Neural cell (in vitro differentiated cells): ENCODE measurements at regions not wholly inside any gene's neighbourhood (a gene's known extent, or its start where the extent isn't known, plus 50 kb on each side); places are given as distances from the start of the nearest gene placed in this dataset.

ENCODE experiments used
- H2AFZ ChIP-seq: fragments of 200-600, 300-800 bp; sonication (generic), shearing (Covaris generic); 2 replicates; pipeline ENCODE4 v1.6.0; 2014; ENCODE audit warnings: low read depth, mild to moderate bottlenecking, antibody characterized with exemption, low read length, moderate library complexity
- H3F3A ChIP-seq: fragments of 200-600 bp; shearing (Covaris generic); 2 replicates; pipeline ENCODE4 v1.6.1; 2016; ENCODE audit warnings: mild to moderate bottlenecking, moderate library complexity, mixed read lengths, antibody characterized with exemption, low read length; ENCODE audit not compliant: insufficient read depth, poor library complexity, severe bottlenecking
- H3K27ac ChIP-seq: fragments of 200-600, 300-800 bp; sonication (generic), shearing (Covaris generic); 2 replicates; pipeline ENCODE4 v1.5.1; 2014; ENCODE audit warnings: mild to moderate bottlenecking, low read length, moderate library complexity
- H3K27me3 ChIP-seq: fragments of 300-800, 200-600 bp; sonication (generic), shearing (Covaris generic); 2 replicates; pipeline ENCODE4 v1.6.0; 2014; ENCODE audit warnings: mild to moderate bottlenecking, low read depth, low read length, moderate library complexity; ENCODE audit not compliant: insufficient read depth
- H3K36me3 ChIP-seq: fragments of 300-800, 200-600 bp; sonication (generic), shearing (Covaris generic); 2 replicates; pipeline ENCODE4 v1.5.1; 2014; ENCODE audit warnings: mild to moderate bottlenecking, antibody characterized with exemption, low read length, moderate library complexity; ENCODE audit not compliant: insufficient read depth
- H3K4me2 ChIP-seq: fragments of 300-800, 200-600 bp; sonication (generic), shearing (Covaris generic); 2 replicates; pipeline ENCODE4 v1.6.0; 2014; ENCODE audit warnings: mild to moderate bottlenecking, low read length
- H3K4me3 ChIP-seq: fragments of 300-800, 200-600 bp; sonication (generic), shearing (Covaris generic); 2 replicates; pipeline ENCODE4 v1.5.1; 2014; ENCODE audit warnings: mild to moderate bottlenecking, low read length, moderate library complexity
- H3K79me2 ChIP-seq: fragments of 200-600 bp; shearing (Covaris generic); replicated peaks from 2 replicates; pipeline ENCODE4 v1.6.0; 2014; ENCODE audit warnings: mild to moderate bottlenecking, low read length, moderate library complexity; ENCODE audit not compliant: insufficient read depth
- H3K9ac ChIP-seq: fragments of 300-800, 200-600 bp; sonication (generic), shearing (Covaris generic); 2 replicates; pipeline ENCODE4 v1.6.1; 2016; ENCODE audit warnings: mild to moderate bottlenecking, low read length, mixed read lengths
- H3K9me2 ChIP-seq: fragments of 200-600 bp; shearing (Covaris generic); 2 replicates; pipeline ENCODE4 v1.6.1; 2016; ENCODE audit warnings: mild to moderate bottlenecking, low read length, mixed read lengths; ENCODE audit not compliant: insufficient read depth
- H3K9me3 ChIP-seq: fragments of 200-600, 300-800 bp; sonication (generic), shearing (Covaris generic); 2 replicates; pipeline ENCODE4 v1.6.1; 2016; ENCODE audit warnings: mild to moderate bottlenecking, mixed run types, low read length, moderate library complexity, mixed read lengths
- H4K20me1 ChIP-seq: fragments of 200-600 bp; shearing (Covaris generic); 2 replicates; pipeline ENCODE4 v1.6.1; 2016; ENCODE audit warnings: mild to moderate bottlenecking, mixed run types; ENCODE audit not compliant: insufficient read depth
- EP300 ChIP-seq: fragments of 450-650 bp; conservative IDR thresholded peaks from 2 replicates; pipeline ENCODE4 v1.6.1; 2014; ENCODE audit warnings: antibody characterized with exemption, mild to moderate bottlenecking, moderate library complexity; ENCODE audit not compliant: poor library complexity, severe bottlenecking
- EZH2 ChIP-seq: fragments of 200-600, 300-800 bp; shearing (Covaris generic), sonication (generic); IDR thresholded peaks from 2 replicates; pipeline ENCODE4 v1.6.1; 2014; ENCODE audit warnings: antibody characterized with exemption, low read length, borderline replicate concordance, mild to moderate bottlenecking; ENCODE audit not compliant: insufficient read depth, poor library complexity, severe bottlenecking
- MXI1 ChIP-seq: fragments of 450-650 bp; conservative IDR thresholded peaks from 2 replicates; pipeline ENCODE4 v1.6.1; 2014; ENCODE audit warnings: antibody characterized with exemption, mild to moderate bottlenecking; ENCODE audit not compliant: poor library complexity, severe bottlenecking
- POLR2AphosphoS5 ChIP-seq: IDR thresholded peaks from 2 replicates; pipeline ENCODE4 v1.6.1; 2012
- RAD21 ChIP-seq: fragments of 450-650 bp; conservative IDR thresholded peaks from 2 replicates; pipeline ENCODE4 v1.6.1; 2014; ENCODE audit warnings: antibody characterized with exemption, mild to moderate bottlenecking, moderate library complexity
- SMC3 ChIP-seq: fragments of 450-650 bp; conservative IDR thresholded peaks from 2 replicates; pipeline ENCODE4 v1.6.1; 2014; ENCODE audit warnings: antibody characterized with exemption, mild to moderate bottlenecking, moderate library complexity; ENCODE audit not compliant: poor library complexity
- TAF1 ChIP-seq: IDR thresholded peaks from 2 replicates; pipeline ENCODE4 v1.6.1; 2012; ENCODE audit warnings: low read depth
- TF ChIP-seq, protein P1 (sequence below): fragments of 450-650 bp; IDR thresholded peaks from 2 replicates; pipeline ENCODE4 v1.5.1; 2014; ENCODE audit warnings: antibody characterized with exemption, mild to moderate bottlenecking, moderate library complexity; ENCODE audit not compliant: poor library complexity, severe bottlenecking

- Histone ChIP-seq H3K4me3 (no peak overlapping the region), H3F3A (no peaks in the 10 kb centered on the region), H4K20me1 (no peaks in the 10 kb centered on the region), H3K9me3 (no peaks in the 10 kb centered on the region), H3K9me2 (no peaks in the 10 kb centered on the region), H3K79me2 (no peaks in the 10 kb centered on the region), H3K27ac (no peak overlapping the region), H2AFZ (no peak overlapping the region), H3K9ac (no peak overlapping the region), H3K36me3 (no peaks in the 10 kb centered on the region), H3K27me3 (no peaks in the 10 kb centered on the region), H3K4me2 (no peak overlapping the region)
- no peak for TF ChIP-seq TAF1
- TF ChIP-seq POLR2AphosphoS5 = peak; percentile 19
- TF ChIP-seq EZH2 = no peak
These were observed 78.0 kb upstream of the CLNK start for GRCh38 chr4:10762561-10762960.

- Histone ChIP-seq H3F3A (no peaks in the 10 kb centered on the region), H3K27me3 (no peaks in the 10 kb centered on the region), H3K9me2 (no peaks in the 10 kb centered on the region), H3K9me3 (no peaks in the 10 kb centered on the region), H3K9ac (no peak overlapping the region), H3K4me3 (no peak overlapping the region), H4K20me1 (no peaks in the 10 kb centered on the region), H3K27ac (no peak overlapping the region), H2AFZ (no peak overlapping the region), H3K4me2 (no peak overlapping the region), H3K79me2 (no peaks in the 10 kb centered on the region), H3K36me3 (no peaks in the 10 kb centered on the region)
- TF ChIP-seq SMC3 = no peak
- TF ChIP-seq TAF1 = no peak
- no peak for TF ChIP-seq RAD21
- TF ChIP-seq POLR2AphosphoS5 = no peak
- TF ChIP-seq EP300 = no peak
These were observed 77.3 kb upstream of the CLNK start for GRCh38 chr4:10761903-10762302.

DNA sequence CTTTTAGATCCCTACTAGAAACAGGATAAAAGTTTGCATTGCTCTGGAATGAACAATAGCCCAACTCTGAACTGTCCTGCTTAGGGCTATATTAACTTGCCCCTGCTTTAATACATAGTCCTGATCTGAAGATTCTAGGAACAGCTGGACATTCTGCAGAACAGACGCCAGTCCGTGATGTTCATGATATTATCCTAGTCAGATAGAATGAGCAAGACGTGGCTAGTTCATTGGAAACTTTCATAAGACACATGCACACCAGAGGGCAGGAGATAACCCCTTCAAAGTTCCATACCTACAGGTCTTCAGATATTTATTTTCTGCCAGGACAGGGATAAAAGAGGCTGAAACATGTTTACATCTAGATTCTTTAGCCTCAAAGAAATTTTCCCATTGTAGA lies 75.5 kb upstream of the CLNK start:
- no peak overlapping the region for H3K4me2 ChIP-seq
- H4K20me1 ChIP-seq = no peaks in the 10 kb centered on the region
- no peaks in the 10 kb centered on the region for H3K27me3 ChIP-seq
- TF ChIP-seq EP300 = no peak
- no peak for TF ChIP-seq POLR2AphosphoS5
- no peak for TF ChIP-seq MXI1
- no peak for TF ChIP-seq RAD21
- TF ChIP-seq EZH2 = no peak
- TF ChIP-seq, protein P1, sequence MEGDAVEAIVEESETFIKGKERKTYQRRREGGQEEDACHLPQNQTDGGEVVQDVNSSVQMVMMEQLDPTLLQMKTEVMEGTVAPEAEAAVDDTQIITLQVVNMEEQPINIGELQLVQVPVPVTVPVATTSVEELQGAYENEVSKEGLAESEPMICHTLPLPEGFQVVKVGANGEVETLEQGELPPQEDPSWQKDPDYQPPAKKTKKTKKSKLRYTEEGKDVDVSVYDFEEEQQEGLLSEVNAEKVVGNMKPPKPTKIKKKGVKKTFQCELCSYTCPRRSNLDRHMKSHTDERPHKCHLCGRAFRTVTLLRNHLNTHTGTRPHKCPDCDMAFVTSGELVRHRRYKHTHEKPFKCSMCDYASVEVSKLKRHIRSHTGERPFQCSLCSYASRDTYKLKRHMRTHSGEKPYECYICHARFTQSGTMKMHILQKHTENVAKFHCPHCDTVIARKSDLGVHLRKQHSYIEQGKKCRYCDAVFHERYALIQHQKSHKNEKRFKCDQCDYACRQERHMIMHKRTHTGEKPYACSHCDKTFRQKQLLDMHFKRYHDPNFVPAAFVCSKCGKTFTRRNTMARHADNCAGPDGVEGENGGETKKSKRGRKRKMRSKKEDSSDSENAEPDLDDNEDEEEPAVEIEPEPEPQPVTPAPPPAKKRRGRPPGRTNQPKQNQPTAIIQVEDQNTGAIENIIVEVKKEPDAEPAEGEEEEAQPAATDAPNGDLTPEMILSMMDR = no peak
- H3K9me2 ChIP-seq = no peaks in the 10 kb centered on the region
- no peaks in the 10 kb centered on the region for H3F3A ChIP-seq
- H3K36me3 ChIP-seq = no peaks in the 10 kb centered on the region
- no peak overlapping the region for H3K27ac ChIP-seq
- no peaks in the 10 kb centered on the region for H3K79me2 ChIP-seq
- H3K4me3 ChIP-seq = no peak overlapping the region
- no peak overlapping the region for H2AFZ ChIP-seq
- no peaks in the 10 kb centered on the region for H3K9me3 ChIP-seq
- no peak overlapping the region for H3K9ac ChIP-seq

GRCh38 chr4:10758906-10759305 lies 74.3 kb upstream of the CLNK start:
- no peak overlapping the region for H2AFZ ChIP-seq
- no peaks in the 10 kb centered on the region for H3F3A ChIP-seq
- no peaks in the 10 kb centered on the region for H3K36me3 ChIP-seq
- no peaks in the 10 kb centered on the region for H3K27me3 ChIP-seq
- H3K9me2 ChIP-seq = no peaks in the 10 kb centered on the region
- no peak overlapping the region for H3K27ac ChIP-seq
- peak; percentile 35 for TF ChIP-seq EP300
- TF ChIP-seq, protein P1 = no peak
- H3K4me3 ChIP-seq = no peak overlapping the region
- no peaks in the 10 kb centered on the region for H3K79me2 ChIP-seq
- H3K4me2 ChIP-seq = no peak overlapping the region
- H3K9me3 ChIP-seq = no peaks in the 10 kb centered on the region
- H4K20me1 ChIP-seq = no peaks in the 10 kb centered on the region
- no peak overlapping the region for H3K9ac ChIP-seq
